HG03097 (cell line): ENCODE measurements at regions not wholly inside any gene's neighbourhood (a gene's known extent, or its start where the extent isn't known, plus 50 kb on each side); places are given as distances from the start of the nearest gene placed in this dataset.

ENCODE experiments used
- ATAC-seq: cut with Tn5 transposase; IDR thresholded peaks from one replicate; pipeline ENCODE4 v1.9.1; 2021; ENCODE audit not compliant: unreplicated experiment, low FRiP score

- no peak for ATAC-seq
These were observed 107.3 kb upstream of the SLC8A1 start for GRCh38 chr2:40559175-40559574.

- no peak for ATAC-seq
These were observed 112.3 kb upstream of the SLC8A1 start for GRCh38 chr2:40564184-40564583.

GRCh38 chr2:40579247-40579646 is 127.4 kb upstream of the SLC8A1 start:
- ATAC-seq, result no peak

GRCh38 chr2:40584432-40584831 is 132.5 kb upstream of the SLC8A1 start:
- ATAC-seq, result no peak

- ATAC-seq, result no peak
These were observed 139.9 kb upstream of the SLC8A1 start for GRCh38 chr2:40591774-40592173.

- ATAC-seq, result no peak
These were observed 140.3 kb upstream of the SLC8A1 start for GRCh38 chr2:40592218-40592617.

GRCh38 chr2:40606862-40607261 is 155.0 kb upstream of the SLC8A1 start:
- no peak for ATAC-seq

GRCh38 chr2:40611196-40611595 is 159.3 kb upstream of the SLC8A1 start:
- no peak for ATAC-seq

GRCh38 chr2:40625849-40626248 is 174.0 kb upstream of the SLC8A1 start:
- ATAC-seq, result no peak

- no peak for ATAC-seq
These were observed 176.7 kb upstream of the SLC8A1 start for GRCh38 chr2:40628556-40628955.

- no peak for ATAC-seq
These were observed 178.0 kb upstream of the SLC8A1 start for GRCh38 chr2:40629768-40630434.

GRCh38 chr2:40639320-40639719 is 187.4 kb upstream of the SLC8A1 start:
- ATAC-seq, result no peak

GRCh38 chr2:40642237-40642636 is 190.3 kb upstream of the SLC8A1 start:
- no peak for ATAC-seq

- no peak for ATAC-seq
These were observed 190.8 kb upstream of the SLC8A1 start for GRCh38 chr2:40642726-40643125.

- no peak for ATAC-seq
These were observed 194.8 kb upstream of the SLC8A1 start for GRCh38 chr2:40646642-40647041.

- ATAC-seq, result no peak
These were observed 200.3 kb upstream of the SLC8A1 start for GRCh38 chr2:40652155-40652554.

- ATAC-seq, result no peak
These were observed 201.9 kb upstream of the SLC8A1 start for GRCh38 chr2:40653829-40654228.

GRCh38 chr2:40654346-40654745 is 202.5 kb upstream of the SLC8A1 start:
- ATAC-seq, result no peak

- ATAC-seq, result no peak
These were observed 207.1 kb upstream of the SLC8A1 start for GRCh38 chr2:40658941-40659340.

- no peak for ATAC-seq
These were observed 213.8 kb upstream of the SLC8A1 start for GRCh38 chr2:40665493-40666232.

- no peak for ATAC-seq
These were observed 214.5 kb upstream of the SLC8A1 start for GRCh38 chr2:40666398-40666797.

GRCh38 chr2:40668425-40668824 is 216.5 kb upstream of the SLC8A1 start:
- ATAC-seq, result no peak
